Heart left ventricle (tissue), 13 donors: ENCODE measurements at regions not wholly inside any gene's neighbourhood (a gene's known extent, or its start where the extent isn't known, plus 50 kb on each side); places are given as distances from the start of the nearest gene placed in this dataset.

Experiments used
- POLR2A ChIP-seq, 2 donors: fragments of 450-650 bp; IDR thresholded peaks; one replicate each; pipeline ENCODE4 v1.6.1; 2017; ENCODE audit warnings: antibody characterized with exemption in 2 of 2, mild to moderate bottlenecking in 2 of 2, moderate library complexity in 2 of 2
- TF ChIP-seq, protein P1 (sequence below), 12 donors: fragments of 200-600 bp; sonication (generic) in 4 of 12; IDR thresholded peaks; one replicate each; pipeline versions ENCODE4 v1.5.0 to v1.8.0; 2018 to 2022; ENCODE audit warnings: antibody characterized with exemption in 12 of 12, mild to moderate bottlenecking in 5 of 12
- donor health status: ischemic (EF 13 %, LVEDD 7.1; RV severe dilation, severe dysfunction).
- donor health status: DM: no; HTN: yes; CAD: no.
- donor health status: DM: no; HTN: no; CAD: no.
- donor health status: ischemic (EF 25% LVEDD 6.9; RV normal size, moderate dysfunction).
- donor health status: ischemic (EF 25% LVEDD 5.7; RV mildly dilated, moderate dysfunction).
- donor health status: ischemic (EF 35%, LVEDD 5.7; RV mildly dilated, moderate dysfunction).
- donor health status: nonischemic (EF 11% LVEDD 7.7; RV severe dilation, severe dysfunction).
- donor health status: DM: yes; HTN: yes; CAD: no.
- donor health status: PGD.
- donor health status: ischemic (EF 29% LVEDD 5.4; RV normal size, mild dysfunction).
- donor health status: nonischemic (EF 23%, LVEDD 6.1; RV moderate dilation, normal function).

DNA sequence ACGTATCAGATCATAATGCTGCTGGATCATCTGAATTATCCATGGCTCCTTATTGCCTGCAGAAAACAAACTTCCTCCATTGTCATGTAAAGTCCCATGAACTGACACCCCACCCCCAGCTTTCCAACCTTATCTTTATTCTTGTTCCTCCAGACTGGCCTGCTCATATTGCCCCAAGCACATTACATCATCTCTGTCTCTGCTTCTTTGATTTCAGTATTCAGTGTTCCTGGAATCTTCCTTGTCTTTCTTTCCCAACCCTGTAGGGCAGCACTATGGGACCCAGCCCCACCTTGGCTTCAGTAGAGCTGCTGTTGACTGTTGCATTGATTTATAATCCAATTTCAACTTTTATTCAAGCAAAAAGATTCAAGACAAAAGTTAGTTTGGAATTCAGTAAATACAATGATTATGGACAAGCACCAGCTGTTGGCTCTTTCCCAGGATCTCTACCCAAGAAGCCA is 187.5 kb upstream of the ECI2 start:
- no peak for TF ChIP-seq POLR2A (IDR thresholded peaks at IDR 0.05)
- TF ChIP-seq, protein P1, sequence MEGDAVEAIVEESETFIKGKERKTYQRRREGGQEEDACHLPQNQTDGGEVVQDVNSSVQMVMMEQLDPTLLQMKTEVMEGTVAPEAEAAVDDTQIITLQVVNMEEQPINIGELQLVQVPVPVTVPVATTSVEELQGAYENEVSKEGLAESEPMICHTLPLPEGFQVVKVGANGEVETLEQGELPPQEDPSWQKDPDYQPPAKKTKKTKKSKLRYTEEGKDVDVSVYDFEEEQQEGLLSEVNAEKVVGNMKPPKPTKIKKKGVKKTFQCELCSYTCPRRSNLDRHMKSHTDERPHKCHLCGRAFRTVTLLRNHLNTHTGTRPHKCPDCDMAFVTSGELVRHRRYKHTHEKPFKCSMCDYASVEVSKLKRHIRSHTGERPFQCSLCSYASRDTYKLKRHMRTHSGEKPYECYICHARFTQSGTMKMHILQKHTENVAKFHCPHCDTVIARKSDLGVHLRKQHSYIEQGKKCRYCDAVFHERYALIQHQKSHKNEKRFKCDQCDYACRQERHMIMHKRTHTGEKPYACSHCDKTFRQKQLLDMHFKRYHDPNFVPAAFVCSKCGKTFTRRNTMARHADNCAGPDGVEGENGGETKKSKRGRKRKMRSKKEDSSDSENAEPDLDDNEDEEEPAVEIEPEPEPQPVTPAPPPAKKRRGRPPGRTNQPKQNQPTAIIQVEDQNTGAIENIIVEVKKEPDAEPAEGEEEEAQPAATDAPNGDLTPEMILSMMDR (IDR thresholded peaks at IDR 0.05) = no peak
